DOHH2 (cell line): ENCODE measurements at regions not wholly inside any gene's neighbourhood (a gene's known extent, or its start where the extent isn't known, plus 50 kb on each side); places are given as distances from the start of the nearest gene placed in this dataset.
"Not testable (repeated sequence)": the region's sequence is repeated elsewhere in the genome, so short reads cannot be mapped to it uniquely, and the experiment has no call there.

Experiments used
- H3F3A ChIP-seq: fragments of 200-600 bp; sonication (generic), shearing (Covaris generic); 2 replicates; pipeline ENCODE4 v1.6.0; 2016; ENCODE audit warnings: antibody characterized with exemption, mild to moderate bottlenecking; ENCODE audit not compliant: control insufficient read depth, insufficient read depth
- H3K27ac ChIP-seq: fragments of 200-600 bp; sonication (generic); 2 replicates; pipeline ENCODE4 v1.5.1; 2014; ENCODE audit warnings: low read depth, mild to moderate bottlenecking, low read length, moderate library complexity
- H3K27me3 ChIP-seq: fragments of 200-600 bp; sonication (generic); 2 replicates; pipeline ENCODE4 v1.6.1; 2014; ENCODE audit warnings: mild to moderate bottlenecking, low read length, mixed read lengths; ENCODE audit not compliant: control insufficient read depth
- H3K36me3 ChIP-seq: fragments of 200-600 bp; sonication (generic); 2 replicates; pipeline ENCODE4 v1.6.1; 2014; ENCODE audit warnings: mild to moderate bottlenecking, low read length, moderate library complexity, mixed read lengths; ENCODE audit not compliant: control insufficient read depth
- H3K4me1 ChIP-seq: fragments of 200-600 bp; sonication (generic); 2 replicates; pipeline ENCODE4 v1.6.1; 2014; ENCODE audit warnings: mild to moderate bottlenecking, low read length, mixed read lengths; ENCODE audit not compliant: control insufficient read depth
- H3K4me2 ChIP-seq: fragments of 200-600 bp; sonication (generic); 2 replicates; pipeline ENCODE4 v1.6.0; 2014; ENCODE audit warnings: mild to moderate bottlenecking, low read length, moderate library complexity
- H3K4me3 ChIP-seq: fragments of 200-600 bp; sonication (generic); 2 replicates; pipeline ENCODE4 v1.5.1; 2014; ENCODE audit warnings: mild to moderate bottlenecking, low read length, mixed read lengths
- H3K79me2 ChIP-seq: fragments of 200-600 bp; sonication (generic); 2 replicates; pipeline ENCODE4 v1.6.1; 2014; ENCODE audit warnings: mild to moderate bottlenecking, low read length, mixed read lengths; ENCODE audit not compliant: control insufficient read depth
- H3K9me2 ChIP-seq: fragments of 200-600 bp; sonication (generic); replicated peaks from 2 replicates; pipeline ENCODE4 v1.6.1; 2014; ENCODE audit warnings: mild to moderate bottlenecking, low read length, mixed read lengths; ENCODE audit not compliant: control insufficient read depth
- H3K9me3 ChIP-seq: fragments of 200-600 bp; sonication (generic); 2 replicates; pipeline ENCODE4 v1.6.1; 2014; ENCODE audit warnings: antibody characterized with exemption, low read length, mixed read lengths; ENCODE audit not compliant: control insufficient read depth, insufficient read depth
- H4K20me1 ChIP-seq: fragments of 200-600 bp; sonication (generic); 2 replicates; pipeline ENCODE4 v1.6.0; 2014; ENCODE audit warnings: low read depth, mild to moderate bottlenecking, antibody characterized with exemption, low read length, moderate library complexity; ENCODE audit not compliant: control insufficient read depth, insufficient read depth
- EZH2phosphoT487 ChIP-seq: fragments of 200-600 bp; sonication (generic); IDR thresholded peaks from 2 replicates; pipeline ENCODE4 v1.6.1; 2017; ENCODE audit warnings: borderline replicate concordance, mild to moderate bottlenecking, antibody characterized with exemption, low read length, moderate library complexity, mixed read lengths
- TF ChIP-seq, protein P1 (sequence below): fragments of 200-600 bp; sonication (generic); IDR thresholded peaks from one replicate; pipeline ENCODE4 v1.5.1; 2014; ENCODE audit warnings: antibody characterized with exemption, mild to moderate bottlenecking, low read depth, low read length; ENCODE audit not compliant: poor library complexity, severe bottlenecking

DNA sequence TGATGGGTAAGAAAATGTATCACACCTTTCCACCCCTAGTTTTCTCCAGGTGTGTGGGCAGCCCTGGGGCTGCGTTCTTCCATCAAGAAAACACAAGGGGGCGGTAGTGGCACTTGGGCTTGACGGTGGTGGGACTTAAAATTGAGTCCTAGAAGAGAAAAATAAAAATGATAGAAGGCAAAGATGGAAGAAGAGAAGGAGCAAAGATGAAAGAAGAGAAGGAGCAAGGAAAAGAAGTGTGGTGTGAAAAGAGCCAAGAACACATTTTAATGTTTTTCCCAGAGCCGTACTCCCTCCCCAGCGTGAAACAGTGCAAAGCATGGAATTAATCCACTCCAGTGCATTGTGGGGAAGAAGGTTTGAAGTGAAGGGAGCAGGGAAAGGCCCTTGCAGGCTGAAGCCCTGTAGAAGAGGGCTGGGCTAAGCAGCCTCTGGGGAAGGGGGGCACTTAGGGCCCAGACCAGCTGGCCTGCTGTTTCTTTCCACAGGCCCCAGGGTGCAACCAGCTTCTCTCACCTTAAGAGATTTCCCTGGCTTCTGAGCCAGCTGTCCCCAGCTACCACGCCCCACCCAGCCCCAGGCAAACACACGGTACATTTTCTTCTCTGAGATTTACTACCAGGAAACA, 256.8 kb downstream of the RNF152 start:
- Histone ChIP-seq H3K4me2 (no peak overlapping the region), H3K79me2 (no peaks in the 10 kb centered on the region), H3K9me2 (no peaks in the 10 kb centered on the region), H3K27me3 (no peaks in the 10 kb centered on the region), H3K4me1 (no peaks in the 10 kb centered on the region), H3K27ac (no peak overlapping the region), H3K4me3 (no peak overlapping the region), H3F3A (no peaks in the 10 kb centered on the region), H4K20me1 (no peaks in the 10 kb centered on the region), H3K9me3 (no peaks in the 10 kb centered on the region), H3K36me3 (no peaks in the 10 kb centered on the region)
- no peak for TF ChIP-seq EZH2phosphoT487
- TF ChIP-seq, protein P1, sequence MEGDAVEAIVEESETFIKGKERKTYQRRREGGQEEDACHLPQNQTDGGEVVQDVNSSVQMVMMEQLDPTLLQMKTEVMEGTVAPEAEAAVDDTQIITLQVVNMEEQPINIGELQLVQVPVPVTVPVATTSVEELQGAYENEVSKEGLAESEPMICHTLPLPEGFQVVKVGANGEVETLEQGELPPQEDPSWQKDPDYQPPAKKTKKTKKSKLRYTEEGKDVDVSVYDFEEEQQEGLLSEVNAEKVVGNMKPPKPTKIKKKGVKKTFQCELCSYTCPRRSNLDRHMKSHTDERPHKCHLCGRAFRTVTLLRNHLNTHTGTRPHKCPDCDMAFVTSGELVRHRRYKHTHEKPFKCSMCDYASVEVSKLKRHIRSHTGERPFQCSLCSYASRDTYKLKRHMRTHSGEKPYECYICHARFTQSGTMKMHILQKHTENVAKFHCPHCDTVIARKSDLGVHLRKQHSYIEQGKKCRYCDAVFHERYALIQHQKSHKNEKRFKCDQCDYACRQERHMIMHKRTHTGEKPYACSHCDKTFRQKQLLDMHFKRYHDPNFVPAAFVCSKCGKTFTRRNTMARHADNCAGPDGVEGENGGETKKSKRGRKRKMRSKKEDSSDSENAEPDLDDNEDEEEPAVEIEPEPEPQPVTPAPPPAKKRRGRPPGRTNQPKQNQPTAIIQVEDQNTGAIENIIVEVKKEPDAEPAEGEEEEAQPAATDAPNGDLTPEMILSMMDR = peak; percentile 86

DNA sequence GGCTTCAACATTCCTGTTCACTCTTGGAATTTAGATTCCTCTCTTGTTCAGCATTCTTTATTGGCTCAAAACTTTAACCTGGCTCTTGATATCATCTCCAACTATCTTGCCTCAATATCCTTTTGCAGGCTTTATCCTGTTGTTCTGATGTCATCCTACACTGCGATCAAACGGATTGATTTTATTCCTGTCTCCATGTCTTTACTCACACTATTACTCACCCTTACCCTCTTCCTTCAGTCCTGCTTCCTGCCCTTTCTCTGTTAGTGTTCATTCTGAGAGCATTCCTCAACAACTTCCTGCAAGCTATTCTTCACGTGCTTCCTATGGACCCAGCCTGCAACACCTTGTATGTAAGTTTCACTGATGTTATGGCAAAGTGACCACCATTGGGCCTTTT, 264.7 kb downstream of the RNF152 start:
- Histone ChIP-seq H3K4me3 (no peak overlapping the region), H3K79me2 (no peaks in the 10 kb centered on the region), H3K9me3 (no peaks in the 10 kb centered on the region), H3K27ac (no peak overlapping the region), H3F3A (no peaks in the 10 kb centered on the region), H3K36me3 (no peaks in the 10 kb centered on the region), H3K27me3 (no peaks in the 10 kb centered on the region), H3K4me1 (no peaks in the 10 kb centered on the region), H3K4me2 (no peak overlapping the region), H3K9me2 (no peaks in the 10 kb centered on the region), H4K20me1 (no peaks in the 10 kb centered on the region)
- no peak for TF ChIP-seq EZH2phosphoT487
- TF ChIP-seq, protein P1 = no peak

GRCh38 chr18:61624631-61625030, 268.2 kb downstream of the RNF152 start:
- not testable (repeated sequence) for H3K27ac ChIP-seq, H3K36me3 ChIP-seq, H3K79me2 ChIP-seq, H3K4me1 ChIP-seq, H3K9me3 ChIP-seq, H3K4me2 ChIP-seq, H3K9me2 ChIP-seq, H3K4me3 ChIP-seq, H3F3A ChIP-seq, H3K27me3 ChIP-seq, H4K20me1 ChIP-seq

GRCh38 chr18:61619783-61620182, 273.0 kb downstream of the RNF152 start:
- no peaks in the 10 kb centered on the region for H3K36me3 ChIP-seq
- no peak overlapping the region for H3K4me2 ChIP-seq
- no peak overlapping the region for H3K4me3 ChIP-seq
- no peak for TF ChIP-seq EZH2phosphoT487
- TF ChIP-seq, protein P1 = no peak
- H4K20me1 ChIP-seq = no peaks in the 10 kb centered on the region
- no peaks in the 10 kb centered on the region for H3K9me3 ChIP-seq
- no peak overlapping the region for H3K27ac ChIP-seq
- H3K9me2 ChIP-seq = no peaks in the 10 kb centered on the region
- no peaks in the 10 kb centered on the region for H3K27me3 ChIP-seq
- H3F3A ChIP-seq = no peaks in the 10 kb centered on the region
- H3K79me2 ChIP-seq = no peaks in the 10 kb centered on the region
- no peaks in the 10 kb centered on the region for H3K4me1 ChIP-seq
